HG03457 (cell line): ENCODE measurements at regions not wholly inside any gene's neighbourhood (a gene's known extent, or its start where the extent isn't known, plus 50 kb on each side); places are given as distances from the start of the nearest gene placed in this dataset.
A peak's percentile ranks its signal among the peaks of the same experiment; 100 is the strongest.
"Not testable (repeated sequence)": the region's sequence is repeated elsewhere in the genome, so short reads cannot be mapped to it uniquely, and the experiment has no call there.

Experiments used
- ATAC-seq: cut with Tn5 transposase; IDR thresholded peaks from one replicate; pipeline ENCODE4 v1.9.1; 2021; ENCODE audit warnings: moderate number of reproducible peaks; ENCODE audit not compliant: unreplicated experiment

DNA sequence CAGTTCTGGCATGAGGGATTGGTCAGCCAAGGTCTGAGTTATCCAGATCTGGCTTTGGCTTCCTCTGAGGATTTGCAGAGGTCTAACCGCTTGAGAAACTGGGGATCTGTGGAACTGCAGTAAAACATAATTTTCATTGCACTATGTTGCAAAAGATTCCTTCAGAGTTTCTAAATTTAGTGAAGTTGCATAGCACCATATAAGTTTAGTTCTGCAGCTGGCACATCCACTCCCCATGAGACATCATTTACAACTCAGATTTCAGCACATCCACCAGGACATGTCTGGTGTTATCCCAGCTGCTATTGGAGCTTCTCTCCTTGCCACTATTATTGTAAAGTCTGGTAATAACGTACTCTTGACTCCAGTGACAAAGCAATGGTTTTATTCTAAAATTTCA, 181.5 kb downstream of the CWF19L2 start:
- no peak for ATAC-seq

DNA sequence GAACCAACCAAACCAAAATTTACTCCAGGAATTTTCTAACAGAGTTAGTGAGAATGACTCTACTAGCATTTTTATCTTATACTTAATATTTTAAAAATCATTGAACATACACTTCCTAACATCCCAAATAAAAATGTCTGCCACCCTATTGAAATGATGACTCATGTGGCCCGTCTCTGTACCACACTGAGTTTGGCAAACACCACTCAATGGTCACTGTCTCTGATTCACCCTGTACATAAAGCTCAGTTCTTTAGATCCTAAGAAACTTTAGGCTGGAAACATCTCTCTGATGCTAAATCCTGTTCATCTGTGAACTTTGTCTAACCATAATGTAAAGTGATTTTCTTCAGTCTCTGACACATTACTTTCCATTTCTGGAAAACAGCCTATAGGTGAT, 182.0 kb downstream of the CWF19L2 start:
- ATAC-seq = no peak

DNA sequence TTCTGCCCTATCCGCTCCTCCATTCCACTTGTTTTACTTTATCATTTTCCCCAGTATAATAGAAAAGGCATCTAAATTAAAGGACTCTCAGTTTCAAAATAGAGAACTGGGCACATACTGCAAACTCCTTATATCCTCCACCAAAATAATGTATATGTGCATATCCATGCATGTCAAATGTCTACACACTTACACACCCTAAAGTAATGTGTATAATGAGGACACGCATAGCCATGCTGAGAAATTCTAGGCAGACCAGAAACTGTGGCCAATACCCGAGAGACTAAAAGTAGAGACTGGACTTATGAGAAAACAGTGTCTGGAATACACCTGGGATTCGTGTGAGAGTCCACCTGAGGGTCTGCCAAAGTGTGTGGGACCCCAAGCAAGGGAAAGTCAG, 183.5 kb downstream of the CWF19L2 start:
- ATAC-seq = no peak

DNA sequence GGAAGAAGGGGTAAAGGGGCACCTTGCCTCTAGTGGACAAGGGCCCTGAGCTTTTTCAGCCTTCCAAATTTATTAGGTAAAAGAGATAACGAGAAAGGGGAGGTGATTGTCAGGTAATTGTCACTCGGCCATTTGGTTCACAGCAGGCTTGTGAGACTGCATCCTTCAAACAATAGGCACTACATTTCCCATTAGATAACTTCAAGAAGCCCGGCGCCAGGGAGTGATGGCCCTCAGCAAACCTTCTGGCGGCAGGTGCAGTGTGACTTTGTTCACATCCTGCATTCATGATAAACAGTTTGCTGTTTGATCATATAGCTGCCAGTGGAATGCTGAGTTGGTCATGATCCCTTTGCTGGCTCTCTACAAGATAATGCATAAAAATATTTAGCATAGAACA, 185.1 kb downstream of the CWF19L2 start:
- no peak for ATAC-seq

DNA sequence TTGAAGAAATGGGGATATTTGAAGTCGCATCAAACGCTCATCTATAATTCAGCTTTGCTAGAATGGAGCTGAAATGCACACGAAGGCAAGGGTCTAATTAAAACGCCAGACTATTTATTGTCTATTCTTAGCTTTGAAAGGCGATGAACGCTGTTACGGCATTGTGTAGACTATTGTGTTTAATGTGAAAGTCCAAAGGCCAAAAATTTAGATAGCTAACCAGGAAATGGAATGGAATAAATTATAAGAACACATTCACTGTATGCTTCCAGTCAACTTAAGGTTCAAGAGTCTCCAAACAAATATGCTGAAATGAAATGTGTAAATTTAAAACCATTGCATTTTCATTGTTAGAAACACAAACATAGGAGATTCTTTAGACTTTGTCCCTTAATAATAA, 186.2 kb downstream of the CWF19L2 start:
- no peak for ATAC-seq

DNA sequence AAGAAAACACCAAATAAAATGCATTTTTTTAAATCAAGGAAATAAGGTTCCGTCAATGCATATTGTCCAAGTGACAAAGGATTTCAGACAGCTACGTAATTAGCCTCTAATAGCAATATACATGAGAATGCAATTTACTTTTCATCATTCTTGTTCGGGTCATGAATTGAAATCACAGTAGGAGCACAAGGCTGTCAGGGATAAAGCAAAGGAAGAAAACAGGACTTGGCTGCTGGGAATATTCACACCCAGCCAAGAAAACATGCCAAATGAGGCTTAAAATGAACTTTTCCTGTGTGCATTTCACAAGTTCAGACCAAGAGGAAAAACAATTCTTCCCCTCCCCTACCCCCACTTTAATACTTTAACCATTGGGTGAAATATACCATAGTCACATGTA, 188.6 kb downstream of the CWF19L2 start:
- no peak for ATAC-seq

DNA sequence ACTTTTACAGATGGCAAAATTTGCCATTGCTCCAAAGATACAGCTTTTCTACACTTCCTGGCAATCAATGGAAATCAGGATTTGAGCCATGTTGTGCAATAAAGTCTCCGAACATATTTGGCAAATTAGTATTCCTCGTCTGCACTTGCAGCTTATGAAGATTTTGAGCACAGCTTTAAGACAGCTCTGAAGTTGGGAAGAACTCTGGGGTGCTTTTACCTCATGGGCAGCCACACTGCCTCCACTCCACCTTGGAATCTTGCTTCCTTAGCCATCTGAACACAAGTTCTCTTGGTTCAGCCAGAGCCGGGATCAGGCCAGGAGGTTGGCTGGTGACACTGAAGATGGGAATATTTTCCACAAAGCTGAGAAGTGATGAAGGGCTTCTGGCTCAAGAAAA, 191.2 kb downstream of the CWF19L2 start:
- ATAC-seq = no peak

DNA sequence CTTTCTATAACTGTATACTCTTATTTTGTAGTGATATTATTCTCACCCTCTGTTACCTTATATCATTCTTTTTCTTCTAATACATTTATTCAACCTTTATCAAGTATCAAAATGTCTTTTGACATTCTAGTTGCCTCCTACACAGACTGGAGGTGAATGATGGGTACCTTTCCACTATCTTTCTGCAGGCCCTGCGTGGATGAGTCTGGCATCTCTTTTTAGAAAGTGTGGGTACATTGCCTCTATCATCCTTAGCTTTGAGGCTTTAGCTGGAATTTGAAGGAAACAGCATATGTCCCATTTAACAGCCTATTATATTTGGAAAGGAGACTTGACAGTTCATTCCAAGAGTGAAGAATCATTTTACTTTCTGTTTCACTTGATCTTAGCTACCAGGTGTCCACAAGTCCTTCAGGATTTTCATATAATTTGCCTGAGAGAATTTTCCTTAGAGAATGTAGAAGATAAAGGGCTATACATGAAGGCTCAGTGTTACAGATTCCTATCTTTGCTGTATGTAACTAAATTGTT, 192.0 kb downstream of the CWF19L2 start:
- no peak for ATAC-seq

DNA sequence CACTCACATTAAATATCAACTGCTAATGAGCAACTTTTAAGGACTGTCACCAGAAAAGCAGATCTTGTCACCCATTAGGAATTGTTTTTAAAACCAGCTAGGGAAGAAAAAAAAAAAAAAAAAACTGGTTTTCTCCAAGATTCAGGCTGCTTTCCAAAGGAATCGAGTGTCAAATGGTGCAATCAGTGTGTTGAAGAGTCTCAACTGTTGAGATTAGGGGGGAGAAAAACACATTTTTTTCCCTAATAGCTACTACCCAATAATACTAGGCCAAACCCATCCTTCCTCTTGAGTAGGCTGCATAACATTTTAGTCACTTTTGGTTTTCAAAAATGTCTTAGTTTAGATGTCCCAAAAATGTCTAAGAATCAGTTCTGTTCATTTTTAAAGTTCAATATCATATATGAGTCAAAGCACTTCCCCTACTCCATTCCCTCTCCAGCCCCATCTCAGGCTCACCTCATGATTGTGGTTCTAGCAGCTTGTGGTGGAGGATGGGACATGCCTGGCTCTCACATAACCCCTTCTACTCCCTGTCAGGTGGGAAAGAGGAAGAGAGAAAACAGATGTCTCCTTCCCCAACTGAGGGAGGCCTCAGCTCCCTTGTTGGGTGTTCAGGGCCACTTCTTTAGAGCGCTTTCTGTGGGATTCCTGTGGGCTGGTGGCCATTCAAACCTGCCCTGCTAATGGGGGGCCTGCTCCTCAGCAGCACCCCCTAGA, 193.6 kb downstream of the CWF19L2 start:
- ATAC-seq = no peak

DNA sequence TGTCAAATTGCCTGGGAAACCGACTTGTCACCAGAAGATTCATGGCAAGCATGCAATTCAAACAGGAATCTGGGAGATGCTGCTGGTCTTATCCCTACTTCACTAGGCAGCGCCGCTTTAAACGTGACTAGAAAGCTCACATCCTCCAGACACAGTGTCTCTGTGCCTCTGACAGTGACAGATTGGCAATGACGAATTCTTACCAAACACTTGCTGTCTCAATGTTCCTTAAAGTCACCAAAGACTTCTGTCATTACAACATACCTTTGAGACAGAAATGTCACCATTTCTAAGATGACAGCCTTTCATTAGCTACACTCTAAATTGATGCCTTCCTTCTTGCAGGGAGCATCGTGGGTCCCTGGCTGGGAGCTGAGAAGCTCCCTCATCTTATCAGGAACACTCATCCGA, 197.8 kb downstream of the CWF19L2 start:
- ATAC-seq = no peak

DNA sequence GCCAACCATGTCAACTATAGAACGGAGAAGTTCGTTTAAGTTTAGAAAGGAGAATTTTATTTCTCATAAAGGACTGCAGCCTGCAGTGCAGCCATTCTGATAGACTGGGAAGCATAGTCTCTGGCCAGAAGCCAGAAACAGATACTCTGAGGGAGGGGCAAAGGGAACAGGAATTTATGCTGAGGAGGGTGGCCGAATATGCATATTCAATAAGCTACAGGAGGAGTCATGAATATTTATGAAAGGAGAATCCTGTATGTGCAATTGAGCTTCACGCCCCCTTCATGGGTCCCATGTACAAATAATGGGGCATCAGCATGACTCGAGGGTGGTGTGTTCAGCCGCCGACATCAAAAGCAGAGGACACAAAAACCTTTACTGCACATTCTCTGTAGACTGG, 199.9 kb downstream of the CWF19L2 start:
- no peak for ATAC-seq

DNA sequence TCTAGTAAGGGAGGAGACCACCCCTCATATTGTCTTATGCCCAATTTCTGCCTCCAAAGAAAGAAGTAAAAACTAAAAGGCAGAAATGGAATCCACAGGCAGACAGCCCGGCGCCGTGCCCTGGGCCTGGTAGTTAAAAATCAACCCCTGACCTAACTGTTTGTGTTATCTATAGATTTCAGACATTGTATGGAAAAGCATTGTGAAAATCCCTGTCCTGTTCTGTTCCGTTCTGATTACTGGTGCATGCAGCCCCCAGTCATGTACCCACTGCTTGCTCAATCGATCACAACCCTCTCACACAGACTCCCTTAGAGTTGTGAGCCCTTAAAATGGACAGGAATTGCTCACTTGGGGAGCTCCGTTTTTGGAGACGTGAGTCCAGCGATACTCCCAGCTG, 204.0 kb downstream of the CWF19L2 start:
- not testable (repeated sequence) for ATAC-seq

DNA sequence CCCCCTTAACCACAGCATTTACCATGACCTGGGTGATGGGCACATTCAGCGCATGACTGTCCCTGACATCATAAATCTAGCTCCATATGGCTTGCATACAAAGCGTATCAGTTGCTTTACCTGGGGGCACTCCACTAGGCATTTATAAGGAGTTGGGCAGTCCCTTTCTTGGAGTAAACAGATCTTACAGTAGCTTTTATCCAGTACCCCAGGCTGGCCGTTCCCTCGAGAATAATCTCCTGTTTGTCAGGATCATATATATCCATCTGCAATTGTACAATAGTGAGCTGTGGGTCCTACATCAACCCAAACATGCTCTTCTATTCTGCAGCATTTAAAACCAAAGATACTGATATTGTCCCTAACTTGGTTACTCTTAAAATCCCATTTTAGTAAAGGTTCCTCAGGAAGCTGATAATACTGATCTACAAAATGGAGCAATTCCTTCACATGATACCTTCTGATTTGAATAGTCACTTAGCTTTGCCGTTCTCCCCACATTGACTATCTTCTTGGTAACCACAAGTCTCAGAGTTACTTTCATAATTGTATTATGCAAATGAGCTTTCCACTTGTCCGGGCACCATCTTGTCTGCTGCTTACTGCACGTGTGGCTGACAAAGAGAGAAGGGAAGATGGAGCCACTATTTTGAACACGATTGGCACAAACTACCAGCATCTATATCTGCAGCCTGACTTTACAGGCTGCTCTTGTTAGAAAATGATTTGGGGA, 205.0 kb downstream of the CWF19L2 start:
- ATAC-seq = peak; percentile 85

DNA sequence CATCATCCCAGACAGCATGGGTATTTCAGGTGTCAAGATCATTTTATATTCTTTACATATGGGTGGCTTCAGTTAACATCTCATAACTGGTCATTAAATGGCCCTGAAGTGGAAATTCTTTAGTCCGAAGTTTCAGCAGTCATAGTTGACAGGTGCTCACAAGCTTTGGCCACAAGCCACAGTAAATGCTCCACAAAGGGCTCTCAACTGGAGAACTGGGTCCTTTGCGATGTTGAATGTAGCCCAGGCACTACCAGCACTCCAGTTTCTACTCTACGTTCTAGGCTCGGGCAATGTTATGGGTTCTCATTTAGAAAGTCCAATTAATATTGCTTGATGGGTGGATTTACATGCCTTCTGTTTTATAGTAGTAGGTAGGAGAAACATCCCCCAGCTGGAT, 206.3 kb downstream of the CWF19L2 start:
- ATAC-seq = no peak

DNA sequence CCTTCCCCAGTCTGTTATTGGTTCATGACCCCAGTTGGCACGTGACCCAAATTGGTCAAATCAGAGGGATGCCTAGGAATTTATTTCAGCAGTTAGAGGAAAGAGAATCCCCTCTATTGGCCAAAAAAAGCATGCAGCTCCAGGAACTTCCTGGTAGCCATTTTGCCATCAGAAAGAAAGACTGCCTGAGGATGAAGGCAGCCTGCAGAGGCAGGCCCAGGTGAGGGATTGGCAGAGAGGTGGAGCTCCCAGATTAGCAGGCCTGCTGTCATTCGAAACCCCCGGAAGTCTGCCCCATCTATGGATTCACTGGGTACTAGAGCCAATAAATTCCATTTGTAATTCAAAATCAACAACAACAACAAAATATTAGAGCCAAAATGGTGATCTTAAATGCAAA, 207.6 kb downstream of the CWF19L2 start:
- no peak for ATAC-seq

DNA sequence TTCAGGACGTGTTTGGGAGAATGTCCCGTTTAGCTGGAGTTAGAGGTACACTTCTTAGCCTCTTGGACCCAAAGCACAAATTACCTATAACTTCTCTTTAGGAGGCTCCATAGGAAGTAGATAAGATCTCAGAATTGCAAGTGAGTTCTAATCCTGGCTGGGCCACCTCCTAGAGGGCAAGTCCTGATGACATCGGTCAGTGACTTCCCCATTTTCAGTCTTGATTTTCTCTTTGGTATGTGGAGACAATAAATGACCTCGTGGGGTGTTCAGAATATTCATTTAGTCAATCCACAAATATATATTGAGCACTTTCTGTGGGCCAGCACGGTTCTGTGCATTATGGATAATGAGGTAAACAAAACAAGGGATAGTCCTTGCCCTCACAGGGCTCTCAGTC, 208.6 kb downstream of the CWF19L2 start:
- no peak for ATAC-seq

DNA sequence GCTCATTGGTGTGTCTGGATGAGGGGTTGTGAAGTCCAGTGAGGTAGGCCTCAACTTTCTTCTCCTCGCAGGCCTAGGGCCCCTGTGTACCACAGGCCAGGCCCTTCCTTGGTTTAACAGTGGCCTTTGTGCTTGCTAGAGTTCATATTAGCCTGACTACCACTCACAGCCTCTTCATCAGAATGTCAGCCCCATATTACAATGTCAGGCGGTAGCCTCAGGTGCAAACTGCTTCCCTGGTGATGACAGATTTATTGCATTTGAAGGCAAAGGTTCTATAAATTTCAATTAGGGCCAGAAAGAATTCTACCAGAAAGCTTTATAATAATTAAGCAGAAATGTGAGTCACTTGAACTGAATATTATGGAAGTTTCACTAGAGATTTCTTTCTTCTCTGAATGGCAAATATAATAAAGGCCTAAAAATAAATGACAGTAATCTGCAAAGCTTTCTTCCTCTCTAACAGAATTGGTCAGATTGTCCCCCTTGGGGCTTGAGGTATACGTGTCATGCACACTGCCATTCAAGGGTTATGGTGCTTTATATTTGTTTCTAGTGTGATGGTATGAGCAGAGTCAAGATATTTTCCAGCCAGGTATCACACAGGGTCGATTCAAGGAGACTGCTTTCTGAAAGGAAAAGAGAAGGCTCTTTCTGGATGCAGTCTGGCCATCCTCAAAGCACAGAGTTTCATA, 210.3 kb downstream of the CWF19L2 start:
- ATAC-seq = no peak

DNA sequence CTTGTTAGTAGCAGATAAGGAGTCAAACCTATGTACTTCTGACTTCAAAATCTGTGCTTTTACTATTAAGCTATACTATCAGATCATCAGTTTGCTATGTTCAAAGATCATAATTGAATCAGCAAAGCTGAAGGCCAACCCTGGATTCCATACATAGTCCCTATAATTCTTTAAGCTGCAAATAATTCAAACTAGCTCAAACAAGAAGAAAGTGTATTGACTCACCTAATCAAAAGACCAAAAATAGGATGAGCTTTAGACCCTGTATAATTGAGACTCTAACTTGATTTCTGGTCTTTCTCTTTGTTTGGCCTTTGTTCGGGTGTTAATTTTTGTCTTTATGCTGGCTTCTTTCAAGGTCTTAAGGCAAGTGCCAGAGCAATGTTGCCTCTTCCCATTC, 213.7 kb downstream of the CWF19L2 start:
- ATAC-seq = no peak

DNA sequence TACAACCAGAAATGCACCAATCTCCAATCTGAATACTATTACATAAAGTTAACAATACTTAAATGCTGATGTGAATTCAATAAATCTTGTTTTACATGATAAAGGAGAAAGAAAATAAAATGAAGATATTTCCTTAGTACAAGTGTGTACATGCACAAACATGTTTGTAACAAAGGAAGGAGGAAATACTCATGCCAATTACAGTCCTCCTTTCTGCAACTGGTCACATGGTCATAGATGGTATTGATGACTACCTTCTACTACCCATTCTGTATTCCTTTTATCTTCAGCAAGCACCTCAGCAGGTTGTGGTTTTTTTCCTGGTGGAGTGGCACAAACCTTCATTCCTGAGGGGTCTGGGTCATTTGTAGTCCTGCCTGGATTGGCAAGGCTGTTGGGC, 214.2 kb upstream of the GUCY1A2 start:
- no peak for ATAC-seq

DNA sequence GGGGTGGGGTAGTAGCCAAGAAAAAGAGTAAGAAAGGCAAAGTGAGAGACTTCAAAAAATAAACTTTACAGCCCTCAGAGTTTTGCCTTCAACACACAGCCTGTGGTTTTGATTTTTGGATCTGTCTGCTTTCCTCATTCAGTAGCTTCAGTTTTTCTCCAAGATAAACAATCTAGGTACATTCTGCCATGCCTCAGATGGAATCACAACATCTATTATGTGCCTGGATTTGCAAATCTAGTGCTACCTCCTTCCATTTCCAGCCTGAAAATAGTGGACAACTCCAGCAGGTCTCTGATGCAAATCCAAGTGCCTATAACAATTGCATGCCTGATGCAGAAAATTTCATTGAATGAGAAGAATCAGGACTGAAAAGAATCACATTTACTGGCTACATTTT, 206.6 kb upstream of the GUCY1A2 start:
- no peak for ATAC-seq

DNA sequence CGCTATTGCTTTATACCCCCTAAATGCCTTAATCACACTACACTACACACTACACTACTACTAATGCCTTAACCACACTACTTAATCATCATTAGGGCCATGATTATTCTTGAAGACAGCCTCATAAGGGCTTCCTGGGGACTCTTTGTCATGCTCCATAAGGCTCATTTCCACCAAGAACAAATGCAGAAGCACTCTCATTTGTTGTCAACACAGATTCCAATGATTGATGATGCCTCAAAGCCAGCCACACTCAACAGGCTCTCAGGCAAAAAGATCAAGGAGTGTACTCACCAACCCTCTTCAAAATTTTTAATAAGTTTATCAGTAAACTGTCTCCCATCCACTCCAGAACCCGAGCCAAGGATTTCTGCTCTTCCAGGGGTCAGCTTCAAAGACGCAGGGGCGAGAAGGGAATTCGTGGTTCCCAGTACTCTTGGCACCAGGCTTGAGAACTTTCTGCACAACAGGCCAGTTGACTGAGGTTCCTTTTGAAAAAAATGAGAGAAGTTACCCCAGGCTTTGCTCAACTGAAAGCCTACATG, 204.7 kb upstream of the GUCY1A2 start:
- no peak for ATAC-seq

DNA sequence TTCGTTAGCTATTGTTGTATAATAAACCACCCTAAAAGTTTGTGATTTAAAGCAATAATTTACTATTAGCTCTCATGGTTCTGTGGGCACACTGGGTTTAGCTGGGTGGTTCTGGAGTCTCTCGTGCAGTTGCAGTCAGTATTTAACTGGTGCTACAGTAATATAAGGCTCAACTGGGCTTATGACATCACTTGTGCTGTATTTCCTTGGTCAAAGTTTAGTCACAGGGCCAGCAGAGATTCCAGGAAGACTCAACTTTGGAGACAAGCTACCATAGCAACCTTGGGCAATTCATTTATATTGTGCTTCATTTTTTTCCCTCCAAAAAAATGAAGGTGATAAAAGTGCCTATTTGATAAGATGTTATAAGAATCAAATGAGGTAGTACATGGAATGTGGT, 204.2 kb upstream of the GUCY1A2 start:
- ATAC-seq = no peak
